ENCODE measurements at regions not wholly inside any gene's neighbourhood (a gene's known extent, or its start where the extent isn't known, plus 50 kb on each side); places are given as distances from the start of the nearest gene placed in this dataset.

- Histone ChIP-seq H3K27me3 (ENCODE audit: low read depth) (no peaks in the 10 kb centered on the region), H3K4me3 (no peak overlapping the region), H3K9me3 (peaks cover 13% of the 10 kb centered on the region), H3K36me3 (no peaks in the 10 kb centered on the region), H3K4me1 (no peaks in the 10 kb centered on the region), H3K27ac (no peak overlapping the region)
- no peak for TF ChIP-seq CTCF (IDR thresholded peaks at IDR 0.05)
- intact Hi-C loops (cut with DNase I), result no loop called here
- ATAC-seq (no peak), DNase-seq (no peak)
Measured at GRCh38 chr1:60965280-60965854, 117.0 kb upstream of the NFIA start.

- ATAC-seq (no peak), DNase-seq (no peak)
- no peaks in the 10 kb centered on the region for H3K27me3 ChIP-seq (ENCODE audit: low read depth)
- TF ChIP-seq CTCF (IDR thresholded peaks at IDR 0.05), result no peak
- H3K27ac ChIP-seq, result no peak overlapping the region
- no peaks in the 10 kb centered on the region for H3K36me3 ChIP-seq
- peaks cover 13% of the 10 kb centered on the region for H3K9me3 ChIP-seq
- no peak overlapping the region for H3K4me3 ChIP-seq
- intact Hi-C loops (cut with DNase I), result no loop called here
- H3K4me1 ChIP-seq, result no peaks in the 10 kb centered on the region
Measured at GRCh38 chr1:60963167-60963940, 119.0 kb upstream of the NFIA start.

- no peak for TF ChIP-seq CTCF (IDR thresholded peaks at IDR 0.05)
- DNase-seq (no peak), ATAC-seq (peak in 1 of 2 donors; percentile 34)
- no peaks in the 10 kb centered on the region for H3K27me3 ChIP-seq (ENCODE audit: low read depth)
- H3K27ac ChIP-seq, result no peak overlapping the region
- no peaks in the 10 kb centered on the region for H3K36me3 ChIP-seq
- peaks cover 13% of the 10 kb centered on the region for H3K9me3 ChIP-seq
- no peaks in the 10 kb centered on the region for H3K4me1 ChIP-seq
- intact Hi-C loops (cut with DNase I), result no loop called here
- H3K4me3 ChIP-seq, result no peak overlapping the region
Measured at GRCh38 chr1:60960891-60961461, 121.4 kb upstream of the NFIA start.

- Histone ChIP-seq H3K27ac (no peak overlapping the region), H3K4me1 (no peaks in the 10 kb centered on the region), H3K36me3 (no peaks in the 10 kb centered on the region), H3K9me3 (peaks cover 3% of the 10 kb centered on the region), H3K4me3 (no peak overlapping the region), H3K27me3 (ENCODE audit: low read depth) (no peaks in the 10 kb centered on the region)
- intact Hi-C loops (cut with DNase I), result no loop called here
- DNase-seq (no peak), ATAC-seq (no peak)
- TF ChIP-seq CTCF (IDR thresholded peaks at IDR 0.05), result no peak
Measured at GRCh38 chr1:60959701-60960100, 122.7 kb upstream of the NFIA start.

- intact Hi-C loops (cut with DNase I), result no loop called here
- Histone ChIP-seq H3K4me1 (no peaks in the 10 kb centered on the region), H3K36me3 (no peaks in the 10 kb centered on the region), H3K4me3 (no peak overlapping the region), H3K9me3 (no peaks in the 10 kb centered on the region), H3K27ac (no peak overlapping the region), H3K27me3 (ENCODE audit: low read depth) (no peaks in the 10 kb centered on the region)
- TF ChIP-seq CTCF (IDR thresholded peaks at IDR 0.05), result no peak
- DNase-seq (no peak), ATAC-seq (no peak)
Measured at GRCh38 chr1:60958001-60958400, 124.4 kb upstream of the NFIA start.
